ENCODE measurements at regions not wholly inside any gene's neighbourhood (a gene's known extent, or its start where the extent isn't known, plus 50 kb on each side); places are given as distances from the start of the nearest gene placed in this dataset.

GRCh38 chr20:40320517-40321011 lies 368.5 kb downstream of the MAFB start:
- no peak for DNase-seq (ENCODE audit: low spot score)

- DNase-seq (ENCODE audit: low spot score): no peak
Observed at GRCh38 chr20:40319741-40320516, 369.1 kb downstream of the MAFB start.

GRCh38 chr20:40319056-40319455 lies 370.0 kb downstream of the MAFB start:
- no peak for DNase-seq (ENCODE audit: low spot score)

GRCh38 chr20:40317156-40317790 lies 371.8 kb downstream of the MAFB start:
- no peak for DNase-seq (ENCODE audit: low spot score)

GRCh38 chr20:40314278-40314677 lies 374.8 kb downstream of the MAFB start:
- DNase-seq (ENCODE audit: low spot score): no peak

- no peak for DNase-seq (ENCODE audit: low spot score)
Observed at GRCh38 chr20:40313730-40314129, 375.3 kb downstream of the MAFB start.

GRCh38 chr20:40309731-40310130 lies 379.3 kb downstream of the MAFB start:
- no peak for DNase-seq (ENCODE audit: low spot score)

- no peak for DNase-seq (ENCODE audit: low spot score)
Observed at GRCh38 chr20:40307997-40308396, 381.0 kb downstream of the MAFB start.

- DNase-seq (ENCODE audit: low spot score): no peak
Observed at GRCh38 chr20:40307268-40307667, 381.8 kb downstream of the MAFB start.

- no peak for DNase-seq (ENCODE audit: low spot score)
Observed at GRCh38 chr20:40305303-40305702, 383.7 kb downstream of the MAFB start.

GRCh38 chr20:40304119-40304613 lies 384.9 kb downstream of the MAFB start:
- DNase-seq (ENCODE audit: low spot score): no peak

GRCh38 chr20:40294747-40295146 lies 394.3 kb downstream of the MAFB start:
- no peak for DNase-seq (ENCODE audit: low spot score)

- DNase-seq (ENCODE audit: low spot score): no peak
Observed at GRCh38 chr20:40294175-40294574, 394.9 kb downstream of the MAFB start.

- DNase-seq (ENCODE audit: low spot score): no peak
Observed at GRCh38 chr20:40293740-40294139, 395.3 kb downstream of the MAFB start.

GRCh38 chr20:40291493-40292135 lies 397.4 kb downstream of the MAFB start:
- DNase-seq (ENCODE audit: low spot score): no peak

GRCh38 chr20:40287683-40288082 lies 401.4 kb downstream of the MAFB start:
- no peak for DNase-seq (ENCODE audit: low spot score)

- DNase-seq (ENCODE audit: low spot score): no peak
Observed at GRCh38 chr20:40286975-40287531, 402.0 kb downstream of the MAFB start.

GRCh38 chr20:40284611-40285010 lies 404.4 kb downstream of the MAFB start:
- no peak for DNase-seq (ENCODE audit: low spot score)

GRCh38 chr20:40283689-40284088 lies 405.3 kb downstream of the MAFB start:
- no peak for DNase-seq (ENCODE audit: low spot score)

- no peak for DNase-seq (ENCODE audit: low spot score)
Observed at GRCh38 chr20:40282941-40283340, 406.1 kb downstream of the MAFB start.

GRCh38 chr20:40282541-40282940 lies 406.5 kb downstream of the MAFB start:
- DNase-seq (ENCODE audit: low spot score): no peak

GRCh38 chr20:40280616-40281015 lies 408.4 kb downstream of the MAFB start:
- DNase-seq (ENCODE audit: low spot score): no peak

- peak; percentile 95 for DNase-seq (ENCODE audit: low spot score)
Observed at GRCh38 chr20:40279390-40279789, 409.6 kb downstream of the MAFB start.
